ENCODE measurements at regions not wholly inside any gene's neighbourhood (a gene's known extent, or its start where the extent isn't known, plus 50 kb on each side); places are given as distances from the start of the nearest gene placed in this dataset.

GRCh38 chr3:25938566-25939325 is 148.9 kb downstream of the OXSM start:
- Mint-ChIP-seq H3K27me3 (no peaks in the 10 kb centered on the region), H3K9me3 (no peaks in the 10 kb centered on the region), H3K4me1 (no peaks in the 10 kb centered on the region), H3K27ac (no peak overlapping the region), H3K4me3 (no peak overlapping the region), H3K36me3 (ENCODE audit: low read depth) (no peaks in the 10 kb centered on the region)
- no peak for DNase-seq
- CTCF ChIA-PET, result no interaction called here
- POLR2A ChIA-PET, result no interaction called here

DNA sequence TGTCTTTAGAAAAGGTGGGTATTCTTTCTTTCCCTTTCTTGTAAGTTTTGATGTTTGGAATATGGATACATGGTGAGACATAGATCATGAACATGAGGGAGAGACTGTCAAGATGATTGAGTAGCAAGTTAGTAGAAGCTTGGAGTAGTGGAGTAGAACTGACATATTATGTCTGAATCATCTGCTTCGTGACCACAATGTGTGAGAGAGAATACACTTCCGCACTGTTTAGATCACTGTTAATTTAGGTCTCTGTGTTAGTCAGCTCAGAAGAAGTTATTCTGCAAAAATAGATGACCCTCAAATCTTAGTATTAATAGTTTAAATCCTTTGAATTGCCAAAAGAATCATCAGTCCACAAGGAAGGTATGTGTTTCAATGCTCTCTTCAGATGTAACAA is 151.0 kb downstream of the OXSM start:
- H3K4me1 Mint-ChIP-seq, result no peaks in the 10 kb centered on the region
- H3K9me3 Mint-ChIP-seq, result no peaks in the 10 kb centered on the region
- no peak overlapping the region for H3K4me3 Mint-ChIP-seq
- no peaks in the 10 kb centered on the region for H3K27me3 Mint-ChIP-seq
- ChIA-PET CTCF (no interaction called here), POLR2A (no interaction called here)
- DNase-seq, result no peak
- H3K27ac Mint-ChIP-seq, result no peak overlapping the region
- no peaks in the 10 kb centered on the region for H3K36me3 Mint-ChIP-seq (ENCODE audit: low read depth)

- ChIA-PET CTCF (no interaction called here), POLR2A (no interaction called here)
- H3K9me3 Mint-ChIP-seq, result no peaks in the 10 kb centered on the region
- no peak overlapping the region for H3K4me3 Mint-ChIP-seq
- no peaks in the 10 kb centered on the region for H3K4me1 Mint-ChIP-seq
- no peaks in the 10 kb centered on the region for H3K36me3 Mint-ChIP-seq (ENCODE audit: low read depth)
- H3K27me3 Mint-ChIP-seq, result no peaks in the 10 kb centered on the region
- H3K27ac Mint-ChIP-seq, result no peak overlapping the region
- DNase-seq, result no peak
Observed at GRCh38 chr3:25944329-25944728, 154.4 kb downstream of the OXSM start.

DNA sequence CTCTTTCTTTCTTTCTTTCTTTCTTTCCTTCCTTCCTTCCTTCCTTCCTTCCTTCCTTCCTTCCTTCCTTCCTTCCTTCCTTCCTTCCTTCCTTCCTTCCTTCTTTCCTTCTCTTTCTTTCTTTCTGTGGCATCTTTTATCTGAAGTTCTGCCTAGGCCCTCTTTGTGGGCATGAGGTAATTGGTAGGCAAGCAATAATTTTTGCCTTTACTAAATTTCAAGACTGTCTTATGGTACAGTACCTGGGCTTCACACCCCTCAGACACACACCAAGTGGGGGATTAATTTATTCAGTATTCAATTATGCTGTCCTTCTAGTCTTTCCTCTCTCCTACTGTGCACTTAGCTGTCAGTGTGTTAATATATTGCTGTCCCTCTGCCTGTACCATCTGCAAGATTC is 155.5 kb downstream of the OXSM start:
- POLR2A ChIA-PET, result no interaction called here
- Mint-ChIP-seq H3K27me3 (no peaks in the 10 kb centered on the region), H3K4me1 (no peaks in the 10 kb centered on the region), H3K9me3 (no peaks in the 10 kb centered on the region), H3K27ac (no peak overlapping the region), H3K36me3 (ENCODE audit: low read depth) (no peaks in the 10 kb centered on the region), H3K4me3 (no peak overlapping the region)
- CTCF ChIA-PET, result no interaction called here
- no peak for DNase-seq

- Mint-ChIP-seq H3K9me3 (no peaks in the 10 kb centered on the region), H3K27ac (no peak overlapping the region), H3K4me3 (no peak overlapping the region), H3K36me3 (ENCODE audit: low read depth) (no peaks in the 10 kb centered on the region), H3K27me3 (no peaks in the 10 kb centered on the region), H3K4me1 (no peaks in the 10 kb centered on the region)
- CTCF ChIA-PET, result no interaction called here
- POLR2A ChIA-PET, result no interaction called here
- no peak for DNase-seq
Observed at GRCh38 chr3:25945836-25946235, 155.9 kb downstream of the OXSM start.

DNA sequence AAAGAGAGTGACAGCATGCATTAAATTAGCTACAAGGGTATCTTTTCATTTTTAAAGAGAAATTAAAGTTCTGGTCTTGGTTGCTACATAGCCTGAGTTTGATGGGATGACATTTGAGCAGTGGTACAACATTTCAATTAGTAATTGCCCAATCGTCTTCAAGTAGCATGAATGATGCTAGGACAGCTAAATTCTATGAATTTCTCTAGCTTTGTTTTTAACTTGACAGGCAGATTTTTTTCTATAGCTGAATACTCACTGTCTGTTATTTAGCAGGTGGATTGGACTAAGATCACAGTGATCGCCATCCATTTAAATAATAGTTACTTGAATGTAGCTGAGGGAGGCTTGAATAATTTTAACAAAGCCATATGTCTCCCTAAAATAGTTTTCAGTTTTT is 162.2 kb downstream of the OXSM start:
- H3K9me3 Mint-ChIP-seq, result no peaks in the 10 kb centered on the region
- DNase-seq, result no peak
- ChIA-PET POLR2A (no interaction called here), CTCF (no interaction called here)
- H3K27ac Mint-ChIP-seq, result no peak overlapping the region
- H3K4me1 Mint-ChIP-seq, result no peaks in the 10 kb centered on the region
- H3K36me3 Mint-ChIP-seq (ENCODE audit: low read depth), result no peaks in the 10 kb centered on the region
- H3K4me3 Mint-ChIP-seq, result no peak overlapping the region
- no peaks in the 10 kb centered on the region for H3K27me3 Mint-ChIP-seq

DNA sequence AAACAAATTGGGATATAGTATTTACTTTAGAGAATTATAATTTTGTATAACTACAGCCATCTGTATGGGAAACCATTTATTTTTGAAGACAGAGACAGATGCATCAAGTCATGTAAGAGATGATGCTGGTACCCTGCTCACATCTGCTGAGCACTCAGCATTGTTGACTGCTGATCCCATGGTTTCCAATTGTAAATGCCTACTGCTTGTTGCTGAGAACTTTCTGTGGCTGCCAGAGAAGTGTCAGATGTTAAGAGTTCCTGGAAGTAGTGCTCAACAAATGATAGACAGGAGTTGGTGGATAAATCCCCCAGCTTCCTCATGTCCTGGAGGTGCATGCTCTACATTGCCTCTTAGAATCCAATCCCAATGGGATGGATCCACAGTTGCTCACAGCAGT is 167.1 kb downstream of the OXSM start:
- CTCF ChIA-PET, result no interaction called here
- no peak for DNase-seq
- H3K4me3 Mint-ChIP-seq, result no peak overlapping the region
- H3K4me1 Mint-ChIP-seq, result no peaks in the 10 kb centered on the region
- POLR2A ChIA-PET, result no interaction called here
- H3K27me3 Mint-ChIP-seq, result no peaks in the 10 kb centered on the region
- no peaks in the 10 kb centered on the region for H3K36me3 Mint-ChIP-seq (ENCODE audit: low read depth)
- no peak overlapping the region for H3K27ac Mint-ChIP-seq
- no peaks in the 10 kb centered on the region for H3K9me3 Mint-ChIP-seq

DNA sequence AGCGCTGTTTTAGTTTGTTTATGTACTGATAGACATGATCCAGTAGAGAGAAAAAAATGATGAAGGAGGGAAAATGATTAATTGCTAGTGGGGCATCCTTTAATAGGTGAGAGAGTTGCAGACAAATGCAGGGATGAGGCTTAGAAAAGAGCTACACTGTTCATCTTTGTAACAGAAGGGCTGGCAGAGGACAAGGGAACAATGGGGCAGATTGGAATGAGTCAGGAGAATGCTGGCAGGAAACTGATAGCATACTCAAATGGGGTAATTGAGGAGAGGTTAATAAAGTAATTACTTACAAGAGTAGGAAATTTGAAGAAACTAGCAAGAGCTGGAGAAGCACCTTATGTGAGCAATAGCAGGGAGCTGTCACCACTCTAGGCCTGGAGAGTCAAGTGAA is 170.9 kb downstream of the OXSM start:
- H3K36me3 Mint-ChIP-seq (ENCODE audit: low read depth), result no peaks in the 10 kb centered on the region
- DNase-seq, result no peak
- H3K27ac Mint-ChIP-seq, result no peak overlapping the region
- CTCF ChIA-PET, result no interaction called here
- H3K27me3 Mint-ChIP-seq, result no peaks in the 10 kb centered on the region
- H3K9me3 Mint-ChIP-seq, result no peaks in the 10 kb centered on the region
- POLR2A ChIA-PET, result no interaction called here
- H3K4me3 Mint-ChIP-seq, result no peak overlapping the region
- no peaks in the 10 kb centered on the region for H3K4me1 Mint-ChIP-seq

DNA sequence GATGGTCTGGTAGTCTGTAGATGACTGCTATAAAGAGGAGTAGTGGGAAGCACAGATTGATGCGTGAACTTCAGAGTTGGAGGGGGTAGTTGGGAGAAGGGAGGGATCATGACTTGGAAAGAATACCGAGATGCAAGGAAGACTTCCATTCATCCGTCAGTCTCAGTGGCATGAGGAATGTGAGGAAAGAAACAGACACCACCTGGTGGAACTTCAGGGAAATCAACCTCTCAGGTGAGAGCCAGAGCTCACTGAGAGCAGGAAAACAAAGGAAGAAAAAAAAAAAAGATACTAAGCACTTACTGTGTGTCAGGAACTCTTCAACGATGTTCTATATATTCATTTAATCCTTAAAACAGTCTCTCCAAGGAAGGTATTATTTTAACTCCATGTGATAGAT is 172.4 kb downstream of the OXSM start:
- no peaks in the 10 kb centered on the region for H3K4me1 Mint-ChIP-seq
- no peaks in the 10 kb centered on the region for H3K27me3 Mint-ChIP-seq
- H3K4me3 Mint-ChIP-seq, result no peak overlapping the region
- POLR2A ChIA-PET, result no interaction called here
- H3K36me3 Mint-ChIP-seq (ENCODE audit: low read depth), result no peaks in the 10 kb centered on the region
- CTCF ChIA-PET, result no interaction called here
- no peak for DNase-seq
- no peak overlapping the region for H3K27ac Mint-ChIP-seq
- no peaks in the 10 kb centered on the region for H3K9me3 Mint-ChIP-seq

DNA sequence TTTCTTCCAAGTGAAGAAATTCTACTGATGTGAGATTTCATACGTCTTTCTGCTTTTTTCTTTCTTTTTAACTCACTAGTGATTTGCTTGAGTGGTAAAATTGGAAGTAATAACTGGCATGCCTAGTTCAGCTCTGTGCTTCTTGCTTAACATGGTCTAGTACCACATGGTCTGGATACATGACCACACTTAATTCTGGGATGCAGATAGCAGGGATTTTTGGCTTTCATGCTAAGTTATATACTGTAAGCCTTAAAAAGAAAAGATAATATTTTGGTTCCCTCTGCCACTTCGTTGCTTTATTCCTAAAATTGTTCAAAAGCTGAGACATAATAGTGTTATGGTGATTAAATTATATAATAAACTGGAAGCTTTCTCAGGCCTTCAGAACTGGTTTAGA is 174.3 kb downstream of the OXSM start:
- H3K9me3 Mint-ChIP-seq, result no peaks in the 10 kb centered on the region
- CTCF ChIA-PET, result no interaction called here
- H3K4me3 Mint-ChIP-seq, result no peak overlapping the region
- DNase-seq, result no peak
- H3K27me3 Mint-ChIP-seq, result no peaks in the 10 kb centered on the region
- no peaks in the 10 kb centered on the region for H3K36me3 Mint-ChIP-seq (ENCODE audit: low read depth)
- POLR2A ChIA-PET, result no interaction called here
- H3K4me1 Mint-ChIP-seq, result no peaks in the 10 kb centered on the region
- H3K27ac Mint-ChIP-seq, result no peak overlapping the region

DNA sequence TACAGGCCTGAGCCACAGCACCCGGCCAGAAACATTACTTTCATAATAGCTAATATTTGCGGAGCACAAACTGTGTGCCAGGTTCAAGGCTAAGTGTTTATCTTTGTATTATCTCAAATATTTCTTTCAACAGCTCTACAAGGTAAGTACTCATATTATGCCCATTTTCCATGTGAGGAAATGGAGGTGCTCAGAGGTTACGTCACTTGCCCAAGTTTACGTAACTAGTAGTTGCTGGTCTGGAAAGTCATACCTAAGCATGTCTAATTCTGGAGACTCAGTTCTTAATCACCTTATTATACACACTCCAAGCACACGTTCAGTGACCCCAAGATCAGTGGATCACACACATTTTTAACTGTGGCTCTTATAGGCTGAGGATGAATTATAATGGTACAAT is 177.5 kb downstream of the OXSM start:
- no peaks in the 10 kb centered on the region for H3K36me3 Mint-ChIP-seq (ENCODE audit: low read depth)
- POLR2A ChIA-PET, result no interaction called here
- no peaks in the 10 kb centered on the region for H3K9me3 Mint-ChIP-seq
- DNase-seq, result no peak
- H3K4me3 Mint-ChIP-seq, result no peak overlapping the region
- H3K4me1 Mint-ChIP-seq, result no peaks in the 10 kb centered on the region
- H3K27ac Mint-ChIP-seq, result no peak overlapping the region
- H3K27me3 Mint-ChIP-seq, result no peaks in the 10 kb centered on the region
- CTCF ChIA-PET, result no interaction called here

- H3K27me3 Mint-ChIP-seq, result no peaks in the 10 kb centered on the region
- H3K27ac Mint-ChIP-seq, result no peak overlapping the region
- H3K36me3 Mint-ChIP-seq (ENCODE audit: low read depth), result no peaks in the 10 kb centered on the region
- no peak overlapping the region for H3K4me3 Mint-ChIP-seq
- POLR2A ChIA-PET, result no interaction called here
- CTCF ChIA-PET, result no interaction called here
- H3K4me1 Mint-ChIP-seq, result no peaks in the 10 kb centered on the region
- no peaks in the 10 kb centered on the region for H3K9me3 Mint-ChIP-seq
- no peak for DNase-seq
Observed at GRCh38 chr3:25971736-25972135, 181.8 kb downstream of the OXSM start.

- Mint-ChIP-seq H3K4me1 (no peaks in the 10 kb centered on the region), H3K36me3 (ENCODE audit: low read depth) (no peaks in the 10 kb centered on the region), H3K4me3 (no peak overlapping the region), H3K9me3 (no peaks in the 10 kb centered on the region), H3K27me3 (no peaks in the 10 kb centered on the region), H3K27ac (no peak overlapping the region)
- ChIA-PET CTCF (no interaction called here), POLR2A (no interaction called here)
- DNase-seq, result no peak
Observed at GRCh38 chr3:25973122-25973521, 183.2 kb downstream of the OXSM start.

DNA sequence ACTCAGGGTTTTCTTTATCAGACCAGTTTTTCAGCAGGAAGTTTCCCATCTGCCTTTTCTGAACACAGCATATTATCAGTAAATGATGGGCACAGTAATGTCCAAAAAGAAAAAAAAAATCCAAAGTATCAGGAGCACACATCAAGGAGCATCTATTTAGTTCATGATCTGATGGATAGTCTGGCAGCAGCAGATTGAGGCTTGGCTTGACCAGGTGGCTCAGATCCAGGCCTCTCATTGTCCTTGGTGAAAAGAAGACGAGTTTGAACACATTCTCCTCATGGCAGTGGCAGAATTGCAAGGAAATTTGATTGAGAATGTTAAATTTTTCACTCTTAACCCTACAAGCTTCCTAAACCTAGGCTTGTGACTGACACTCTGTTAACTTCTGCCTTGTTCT is 192.9 kb downstream of the OXSM start:
- Mint-ChIP-seq H3K27ac (no peak overlapping the region), H3K36me3 (ENCODE audit: low read depth) (no peaks in the 10 kb centered on the region), H3K4me1 (no peaks in the 10 kb centered on the region), H3K9me3 (no peaks in the 10 kb centered on the region), H3K27me3 (no peaks in the 10 kb centered on the region), H3K4me3 (no peak overlapping the region)
- DNase-seq, result no peak
- POLR2A ChIA-PET, result no interaction called here
- CTCF ChIA-PET, result no interaction called here

- no peaks in the 10 kb centered on the region for H3K36me3 Mint-ChIP-seq (ENCODE audit: low read depth)
- H3K4me3 Mint-ChIP-seq, result no peak overlapping the region
- no peaks in the 10 kb centered on the region for H3K9me3 Mint-ChIP-seq
- ChIA-PET POLR2A (no interaction called here), CTCF (no interaction called here)
- H3K27me3 Mint-ChIP-seq, result no peaks in the 10 kb centered on the region
- no peak for DNase-seq
- H3K27ac Mint-ChIP-seq, result no peak overlapping the region
- no peaks in the 10 kb centered on the region for H3K4me1 Mint-ChIP-seq
Observed at GRCh38 chr3:25985621-25986020, 195.7 kb downstream of the OXSM start.

Data from activated CD4-positive, alpha-beta memory T cell treated with anti-CD3 and anti-CD28 coated beads, Interleukin-2, amount 10 ng/mL, durations not matched to agents 7 days and 5 days (primary cell).